OCI-LY3 (cell line): ENCODE measurements at regions not wholly inside any gene's neighbourhood (a gene's known extent, or its start where the extent isn't known, plus 50 kb on each side); places are given as distances from the start of the nearest gene placed in this dataset.

Source experiments
- H2AFZ ChIP-seq: fragments of 200-600, 300-600 bp; shearing (Covaris generic); 2 replicates; pipeline ENCODE4 v1.6.0; 2014; ENCODE audit warnings: antibody characterized with exemption, low read depth, low read length
- H3K27ac ChIP-seq: fragments of 200-600, 300-600 bp; sonication (generic); 2 replicates; pipeline ENCODE4 v1.5.1; 2014; ENCODE audit warnings: mild to moderate bottlenecking, low read length, moderate library complexity, mixed read lengths
- H3K27me3 ChIP-seq: fragments of 200-600, 300-600 bp; sonication (generic); 2 replicates; pipeline ENCODE4 v1.6.1; 2014; ENCODE audit warnings: low read depth, low read length, mixed read lengths
- H3K36me3 ChIP-seq: fragments of 200-600, 300-600 bp; sonication (generic); replicated peaks from 2 replicates; pipeline ENCODE3; 2014; ENCODE audit warnings: low read depth, low read length, mixed read lengths
- H3K4me1 ChIP-seq: fragments of 300-600, 200-600 bp; sonication (generic); 2 replicates; pipeline ENCODE4 v1.6.1; 2014; ENCODE audit warnings: low read length, mixed read lengths
- H3K4me2 ChIP-seq: fragments of 200-600, 300-600 bp; sonication (generic); 2 replicates; pipeline ENCODE4 v1.6.1; 2014; ENCODE audit warnings: low read length, mixed read lengths
- H3K4me3 ChIP-seq: fragments of 300-600, 200-600 bp; sonication (generic); 2 replicates; pipeline ENCODE4 v1.5.1; 2014; ENCODE audit warnings: antibody characterized with exemption, mild to moderate bottlenecking, low read length, moderate library complexity
- H3K79me2 ChIP-seq: fragments of 300-600, 200-600 bp; shearing (Covaris generic); 2 replicates; pipeline ENCODE4 v1.6.1; 2014; ENCODE audit warnings: mild to moderate bottlenecking, low read length, mixed read lengths
- H3K9ac ChIP-seq: fragments of 300-600, 200-600 bp; shearing (Covaris generic); 2 replicates; pipeline ENCODE4 v1.6.0; 2014; ENCODE audit warnings: mild to moderate bottlenecking, low read length, moderate library complexity
- H3K9me3 ChIP-seq: fragments of 200-600, 300-600 bp; shearing (Covaris generic); 2 replicates; pipeline ENCODE4 v1.6.1; 2014; ENCODE audit warnings: low read length, mixed read lengths; ENCODE audit not compliant: insufficient read depth
- H4K20me1 ChIP-seq: fragments of 200-600, 300-600 bp; sonication (generic); 2 replicates; pipeline ENCODE4 v1.6.1; 2016; ENCODE audit warnings: low read length, mixed read lengths; ENCODE audit not compliant: insufficient read depth
- CTCF ChIP-seq: fragments of 200-600, 300-600 bp; sonication (generic); IDR thresholded peaks from 2 replicates; pipeline ENCODE4 v1.5.1; 2014; ENCODE audit warnings: antibody characterized with exemption, low read length, low read depth
- EZH2phosphoT487 ChIP-seq: fragments of 200-600 bp; shearing (Covaris generic); IDR thresholded peaks from 2 replicates; pipeline ENCODE4 v1.6.1; 2018; ENCODE audit warnings: antibody characterized with exemption, mixed run types, low read depth

GRCh38 chr6:127641905-127642304, 64.9 kb downstream of the C6orf58 start:
- peak overlapping the region; percentile 47 for H3K4me2 ChIP-seq
- no peaks in the 10 kb centered on the region for H3K27me3 ChIP-seq

More at GRCh38 chr6:127641905-127642304, 64.9 kb downstream of the C6orf58 start:
- Histone ChIP-seq H3K9me3 (no peaks in the 10 kb centered on the region), H3K9ac (no peak overlapping the region), H3K79me2 (no peaks in the 10 kb centered on the region), H3K4me3 (no peak overlapping the region), H4K20me1 (no peaks in the 10 kb centered on the region), H2AFZ (peak overlapping the region; percentile 52; the same call in 1 of the 2 replicates), H3K4me1 (peaks cover 11% of the 10 kb centered on the region), H3K27ac (no peak overlapping the region), H3K36me3 (no peaks in the 10 kb centered on the region)
- TF ChIP-seq CTCF (peak; percentile 59), EZH2phosphoT487 (no peak)
